ENCODE measurements at regions not wholly inside any gene's neighbourhood (a gene's known extent, or its start where the extent isn't known, plus 50 kb on each side); places are given as distances from the start of the nearest gene placed in this dataset.

GRCh38 chr1:175841738-175842187 is 98.4 kb upstream of the TNR start:
- no peak overlapping the region for H3K4me3 ChIP-seq (ENCODE audit: insufficient read length, low read depth)
- H3K9me3 ChIP-seq (ENCODE audit: insufficient read depth, low read length), result no peaks in the 10 kb centered on the region
- no peaks in the 10 kb centered on the region for H3K27me3 ChIP-seq (ENCODE audit: insufficient read depth, insufficient read length)
- DNase-seq (ENCODE audit: low read depth, low spot score), result no peak
- H3K4me1 ChIP-seq (ENCODE audit: insufficient read depth, insufficient read length), result no peaks in the 10 kb centered on the region
- TF ChIP-seq ZNF274 (IDR thresholded peaks at IDR 0.05; ENCODE audit: low read depth, low read length), result no peak
- TF ChIP-seq SUZ12 (IDR thresholded peaks at IDR 0.05; ENCODE audit: extremely low read depth, insufficient read depth, insufficient read length), result no peak
- no peak for TF ChIP-seq YY1 (IDR thresholded peaks at IDR 0.05; ENCODE audit: insufficient read depth, insufficient read length)
- H3K9ac ChIP-seq (ENCODE audit: insufficient read length, low read depth), result no peak overlapping the region
- H3K36me3 ChIP-seq (ENCODE audit: insufficient read depth, insufficient read length, low read length), result no peaks in the 10 kb centered on the region

GRCh38 chr1:175840787-175841186 is 97.4 kb upstream of the TNR start:
- TF ChIP-seq SUZ12 (IDR thresholded peaks at IDR 0.05; ENCODE audit: extremely low read depth, insufficient read depth, insufficient read length) (no peak), ZNF274 (IDR thresholded peaks at IDR 0.05; ENCODE audit: low read depth, low read length) (no peak), YY1 (IDR thresholded peaks at IDR 0.05; ENCODE audit: insufficient read depth, insufficient read length) (no peak)
- Histone ChIP-seq H3K36me3 (ENCODE audit: insufficient read depth, insufficient read length, low read length) (no peaks in the 10 kb centered on the region), H3K4me1 (ENCODE audit: insufficient read depth, insufficient read length) (no peaks in the 10 kb centered on the region), H3K27me3 (ENCODE audit: insufficient read depth, insufficient read length) (no peaks in the 10 kb centered on the region), H3K9me3 (ENCODE audit: insufficient read depth, low read length) (no peaks in the 10 kb centered on the region), H3K9ac (ENCODE audit: insufficient read length, low read depth) (no peak overlapping the region), H3K4me3 (ENCODE audit: insufficient read length, low read depth) (no peak overlapping the region)
- no peak for DNase-seq (ENCODE audit: low read depth, low spot score)

GRCh38 chr1:175839779-175840669 is 96.6 kb upstream of the TNR start:
- H3K9me3 ChIP-seq (ENCODE audit: insufficient read depth, low read length), result no peaks in the 10 kb centered on the region
- no peak for DNase-seq (ENCODE audit: low read depth, low spot score)
- no peak for TF ChIP-seq ZNF274 (IDR thresholded peaks at IDR 0.05; ENCODE audit: low read depth, low read length)
- TF ChIP-seq SUZ12 (IDR thresholded peaks at IDR 0.05; ENCODE audit: extremely low read depth, insufficient read depth, insufficient read length), result no peak
- TF ChIP-seq YY1 (IDR thresholded peaks at IDR 0.05; ENCODE audit: insufficient read depth, insufficient read length), result no peak
- H3K27me3 ChIP-seq (ENCODE audit: insufficient read depth, insufficient read length), result no peaks in the 10 kb centered on the region
- H3K4me1 ChIP-seq (ENCODE audit: insufficient read depth, insufficient read length), result no peaks in the 10 kb centered on the region
- H3K4me3 ChIP-seq (ENCODE audit: insufficient read length, low read depth), result no peak overlapping the region
- H3K36me3 ChIP-seq (ENCODE audit: insufficient read depth, insufficient read length, low read length), result no peaks in the 10 kb centered on the region
- no peak overlapping the region for H3K9ac ChIP-seq (ENCODE audit: insufficient read length, low read depth)

GRCh38 chr1:175834597-175834996 is 91.2 kb upstream of the TNR start:
- Histone ChIP-seq H3K36me3 (ENCODE audit: insufficient read depth, insufficient read length, low read length) (no peaks in the 10 kb centered on the region), H3K27me3 (ENCODE audit: insufficient read depth, insufficient read length) (no peaks in the 10 kb centered on the region), H3K9me3 (ENCODE audit: insufficient read depth, low read length) (peaks cover 14% of the 10 kb centered on the region; the same call in 1 of the 2 replicates), H3K4me1 (ENCODE audit: insufficient read depth, insufficient read length) (no peaks in the 10 kb centered on the region), H3K4me3 (ENCODE audit: insufficient read length, low read depth) (no peak overlapping the region), H3K9ac (ENCODE audit: insufficient read length, low read depth) (no peak overlapping the region)
- no peak for TF ChIP-seq ZNF274 (IDR thresholded peaks at IDR 0.05; ENCODE audit: low read depth, low read length)
- TF ChIP-seq YY1 (IDR thresholded peaks at IDR 0.05; ENCODE audit: insufficient read depth, insufficient read length), result no peak
- no peak for TF ChIP-seq SUZ12 (IDR thresholded peaks at IDR 0.05; ENCODE audit: extremely low read depth, insufficient read depth, insufficient read length)
- no peak for DNase-seq (ENCODE audit: low read depth, low spot score)

GRCh38 chr1:175833951-175834350 is 90.6 kb upstream of the TNR start:
- H3K27me3 ChIP-seq (ENCODE audit: insufficient read depth, insufficient read length), result no peaks in the 10 kb centered on the region
- H3K9ac ChIP-seq (ENCODE audit: insufficient read length, low read depth), result no peak overlapping the region
- no peaks in the 10 kb centered on the region for H3K36me3 ChIP-seq (ENCODE audit: insufficient read depth, insufficient read length, low read length)
- H3K4me3 ChIP-seq (ENCODE audit: insufficient read length, low read depth), result no peak overlapping the region
- H3K9me3 ChIP-seq (ENCODE audit: insufficient read depth, low read length), result peaks cover 14% of the 10 kb centered on the region; the same call in 1 of the 2 replicates
- TF ChIP-seq ZNF274 (IDR thresholded peaks at IDR 0.05; ENCODE audit: low read depth, low read length) (no peak), YY1 (IDR thresholded peaks at IDR 0.05; ENCODE audit: insufficient read depth, insufficient read length) (no peak), SUZ12 (IDR thresholded peaks at IDR 0.05; ENCODE audit: extremely low read depth, insufficient read depth, insufficient read length) (no peak)
- no peaks in the 10 kb centered on the region for H3K4me1 ChIP-seq (ENCODE audit: insufficient read depth, insufficient read length)
- DNase-seq (ENCODE audit: low read depth, low spot score), result no peak

- Histone ChIP-seq H3K9me3 (ENCODE audit: insufficient read depth, low read length) (peaks cover 16% of the 10 kb centered on the region; the same call in 1 of the 2 replicates), H3K4me3 (ENCODE audit: insufficient read length, low read depth) (no peak overlapping the region), H3K27me3 (ENCODE audit: insufficient read depth, insufficient read length) (no peaks in the 10 kb centered on the region), H3K9ac (ENCODE audit: insufficient read length, low read depth) (no peak overlapping the region), H3K4me1 (ENCODE audit: insufficient read depth, insufficient read length) (no peaks in the 10 kb centered on the region), H3K36me3 (ENCODE audit: insufficient read depth, insufficient read length, low read length) (no peaks in the 10 kb centered on the region)
- DNase-seq (ENCODE audit: low read depth, low spot score), result no peak
- no peak for TF ChIP-seq SUZ12 (IDR thresholded peaks at IDR 0.05; ENCODE audit: extremely low read depth, insufficient read depth, insufficient read length)
- no peak for TF ChIP-seq ZNF274 (IDR thresholded peaks at IDR 0.05; ENCODE audit: low read depth, low read length)
- no peak for TF ChIP-seq YY1 (IDR thresholded peaks at IDR 0.05; ENCODE audit: insufficient read depth, insufficient read length)
Measured at GRCh38 chr1:175833502-175833901, 90.1 kb upstream of the TNR start.

- Histone ChIP-seq H3K36me3 (ENCODE audit: insufficient read depth, insufficient read length, low read length) (no peaks in the 10 kb centered on the region), H3K4me3 (ENCODE audit: insufficient read length, low read depth) (no peak overlapping the region), H3K9ac (ENCODE audit: insufficient read length, low read depth) (no peak overlapping the region), H3K9me3 (ENCODE audit: insufficient read depth, low read length) (peaks cover 22% of the 10 kb centered on the region; the same call in 1 of the 2 replicates), H3K27me3 (ENCODE audit: insufficient read depth, insufficient read length) (no peaks in the 10 kb centered on the region), H3K4me1 (ENCODE audit: insufficient read depth, insufficient read length) (no peaks in the 10 kb centered on the region)
- no peak for DNase-seq (ENCODE audit: low read depth, low spot score)
- TF ChIP-seq SUZ12 (IDR thresholded peaks at IDR 0.05; ENCODE audit: extremely low read depth, insufficient read depth, insufficient read length) (no peak), ZNF274 (IDR thresholded peaks at IDR 0.05; ENCODE audit: low read depth, low read length) (no peak), YY1 (IDR thresholded peaks at IDR 0.05; ENCODE audit: insufficient read depth, insufficient read length) (no peak)
Measured at GRCh38 chr1:175830500-175830899, 87.1 kb upstream of the TNR start.

Data from NT2/D1 (cell line).